GM21723 (cell line): ENCODE measurements at regions not wholly inside any gene's neighbourhood (a gene's known extent, or its start where the extent isn't known, plus 50 kb on each side); places are given as distances from the start of the nearest gene placed in this dataset.

Source experiments
- ATAC-seq: cut with Tn5 transposase; IDR thresholded peaks from one replicate; pipeline ENCODE4 v1.9.1; 2021; ENCODE audit warnings: mild to moderate bottlenecking, moderate library complexity; ENCODE audit not compliant: unreplicated experiment

DNA sequence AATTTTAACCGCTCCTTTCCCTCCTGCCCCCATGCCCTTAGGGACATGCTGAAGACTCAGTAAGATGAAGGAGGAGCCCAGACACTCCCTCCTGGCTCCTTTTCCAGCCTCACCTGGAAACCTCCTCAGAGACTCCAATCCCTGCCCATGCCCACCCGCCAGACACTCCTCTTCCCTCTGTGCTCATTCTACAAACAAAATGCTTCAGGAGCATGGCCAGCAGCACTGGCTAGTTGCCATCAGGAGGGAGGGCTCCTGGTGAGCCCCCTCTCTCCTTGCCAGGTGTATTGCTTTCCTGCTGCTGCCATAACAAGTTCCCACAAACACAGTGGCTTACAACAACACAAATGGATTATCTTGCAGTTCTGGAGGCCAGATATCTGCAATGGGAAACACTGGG is 126.1 kb downstream of the PSMG1 start:
- ATAC-seq, result no peak

DNA sequence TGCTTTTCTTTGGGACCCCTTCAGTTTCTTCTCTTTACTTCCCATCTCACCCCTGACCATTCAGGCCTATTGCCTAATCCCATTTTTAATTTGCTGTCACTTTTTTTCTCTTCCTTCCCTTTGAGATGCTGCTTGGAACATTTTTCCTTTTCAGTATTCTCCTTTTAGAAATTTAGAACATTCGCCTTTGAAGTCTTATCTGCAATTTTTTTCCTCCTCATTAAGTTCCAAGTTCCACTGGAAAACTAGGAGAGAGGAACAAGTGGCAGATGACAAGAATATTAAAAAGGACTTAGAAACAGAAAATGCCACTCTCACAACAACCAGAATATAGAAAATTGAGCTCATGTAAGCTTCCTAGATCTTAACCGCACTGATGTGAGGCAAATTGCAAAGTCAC is 126.6 kb downstream of the PSMG1 start:
- ATAC-seq, result no peak

DNA sequence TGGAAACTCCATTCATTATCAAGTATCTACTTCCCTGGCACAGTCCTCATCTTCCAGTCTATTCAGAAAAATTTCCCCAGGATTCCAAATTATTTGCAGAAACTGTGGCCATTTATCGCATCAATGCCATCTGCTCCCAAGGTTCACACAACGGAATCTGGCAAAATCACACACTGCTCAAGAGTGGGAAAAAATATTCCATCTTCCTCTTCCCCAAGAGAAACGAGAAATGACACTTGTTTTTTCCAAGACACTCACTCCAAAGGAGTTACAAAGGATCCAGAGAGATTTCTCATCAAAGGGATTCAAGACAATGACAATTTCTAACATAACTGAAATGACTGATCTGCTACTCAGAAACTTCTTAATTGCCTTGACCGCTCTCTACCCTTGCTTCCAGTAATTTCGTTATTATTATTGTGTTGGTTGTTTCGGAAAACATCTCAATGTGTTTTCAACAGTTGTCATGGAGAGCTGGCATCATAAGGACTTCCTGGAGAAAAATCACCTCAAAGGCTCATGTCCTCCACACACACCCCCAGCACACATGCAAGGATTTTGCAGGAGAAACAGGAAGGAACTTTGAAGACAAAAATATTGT is 128.0 kb downstream of the PSMG1 start:
- ATAC-seq, result no peak

DNA sequence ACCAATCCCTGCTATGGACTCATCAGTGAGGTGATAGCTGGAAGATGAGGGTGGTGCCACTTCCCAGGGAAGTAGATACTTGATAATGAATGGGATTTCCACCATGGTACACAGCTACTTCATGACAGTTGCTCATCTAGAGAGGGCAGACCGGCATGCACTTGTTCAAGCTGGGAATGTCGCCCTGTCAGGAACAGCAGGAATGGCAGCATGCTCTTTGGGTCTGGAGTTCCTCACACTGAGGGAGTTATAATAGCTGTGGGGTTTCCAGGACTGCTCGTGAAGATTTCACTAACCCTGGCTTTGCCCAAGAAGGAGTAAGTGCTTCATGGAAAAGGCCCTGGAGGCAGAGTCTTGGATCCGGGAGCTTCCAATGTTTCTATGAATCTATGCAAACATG is 129.2 kb downstream of the PSMG1 start:
- ATAC-seq, result no peak

DNA sequence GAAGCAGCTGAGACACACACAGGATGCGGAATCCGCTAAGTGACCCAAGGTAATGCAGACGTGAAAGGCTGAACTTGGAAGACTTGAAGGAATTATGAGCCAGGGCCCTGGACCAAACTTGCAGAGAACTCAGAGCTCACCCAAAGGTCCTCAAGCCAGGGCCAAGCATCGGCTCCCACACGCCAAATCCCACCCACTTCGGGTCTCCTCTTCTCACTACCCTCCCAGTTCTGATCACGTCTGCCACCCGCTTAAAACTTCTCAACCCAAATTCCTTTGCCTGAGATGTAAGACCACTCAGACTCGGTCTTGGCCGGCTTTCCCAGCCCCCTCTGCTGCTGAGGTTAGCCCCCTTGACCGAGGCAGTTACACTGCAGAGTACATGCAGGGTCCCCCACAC is 130.1 kb downstream of the PSMG1 start:
- ATAC-seq, result no peak

DNA sequence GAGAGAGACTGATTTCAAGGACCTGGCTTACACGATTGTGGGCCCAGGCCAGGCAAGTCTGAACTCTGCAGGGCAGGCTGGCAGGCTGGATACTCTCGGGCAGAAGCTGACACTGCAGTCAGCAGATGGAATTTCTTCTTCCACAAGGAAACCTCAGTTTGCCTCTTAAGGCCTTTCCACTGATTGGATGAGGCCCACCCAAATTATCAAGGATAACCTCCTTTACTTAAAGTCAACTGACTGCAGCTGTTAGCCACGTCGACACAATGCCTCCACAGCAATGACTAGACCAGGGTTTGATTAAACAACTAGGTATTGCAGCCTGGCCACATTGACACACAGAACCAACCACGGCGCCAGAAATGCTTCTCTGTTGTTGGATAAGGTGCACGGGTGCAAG is 130.5 kb downstream of the PSMG1 start:
- no peak for ATAC-seq

DNA sequence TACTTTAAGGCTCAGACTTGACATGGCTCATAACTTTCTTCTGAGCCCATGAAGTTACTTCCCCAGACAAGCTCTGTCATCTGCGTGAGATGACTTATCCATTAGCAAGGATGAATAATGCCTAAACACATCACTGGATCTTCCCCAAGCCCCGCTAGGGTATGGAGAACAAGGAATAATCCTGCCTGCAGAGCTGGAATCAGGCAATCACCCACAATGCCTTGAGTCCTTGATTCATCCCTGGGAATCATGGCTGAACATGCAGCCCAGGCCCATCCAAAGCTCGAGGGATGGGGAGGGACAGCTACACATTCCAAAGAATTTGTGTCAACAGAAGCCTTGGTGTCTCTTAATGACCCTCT is 131.7 kb downstream of the PSMG1 start:
- no peak for ATAC-seq

DNA sequence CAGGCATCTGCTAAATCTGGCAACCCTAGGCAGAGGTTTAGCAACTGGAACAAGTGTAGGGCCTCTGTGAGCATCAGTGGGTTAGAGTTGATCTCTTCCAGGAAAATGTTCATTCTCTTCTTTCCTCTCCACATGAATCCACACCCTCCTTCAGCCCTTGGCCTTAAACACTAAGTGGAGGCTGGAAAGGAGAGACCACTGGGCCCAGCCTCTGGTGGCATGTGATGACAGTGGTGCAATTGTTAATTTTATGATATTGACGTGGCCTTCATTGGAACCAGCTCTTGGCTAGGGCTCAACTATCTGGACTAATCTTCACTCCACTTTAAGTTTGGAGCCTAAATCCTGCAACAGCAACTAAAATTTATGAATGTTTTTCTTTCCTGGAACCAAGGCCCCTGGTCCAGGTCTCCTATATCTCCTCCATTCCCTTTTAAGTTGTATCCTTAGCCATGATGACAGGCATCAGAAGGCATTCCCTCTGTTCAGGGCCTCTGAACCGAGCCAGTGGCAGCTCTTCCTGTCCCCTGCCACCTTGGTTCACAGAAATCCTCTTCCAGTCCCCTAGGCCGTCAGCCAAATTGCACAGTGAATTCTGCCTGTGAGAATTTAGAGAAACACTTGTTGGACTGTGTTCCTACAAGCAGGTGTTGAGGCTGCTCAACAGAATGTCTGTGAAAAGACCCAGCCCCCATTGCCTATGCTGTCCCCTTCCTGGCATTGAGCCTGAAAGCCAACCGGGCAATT is 132.2 kb downstream of the PSMG1 start:
- ATAC-seq, result no peak

DNA sequence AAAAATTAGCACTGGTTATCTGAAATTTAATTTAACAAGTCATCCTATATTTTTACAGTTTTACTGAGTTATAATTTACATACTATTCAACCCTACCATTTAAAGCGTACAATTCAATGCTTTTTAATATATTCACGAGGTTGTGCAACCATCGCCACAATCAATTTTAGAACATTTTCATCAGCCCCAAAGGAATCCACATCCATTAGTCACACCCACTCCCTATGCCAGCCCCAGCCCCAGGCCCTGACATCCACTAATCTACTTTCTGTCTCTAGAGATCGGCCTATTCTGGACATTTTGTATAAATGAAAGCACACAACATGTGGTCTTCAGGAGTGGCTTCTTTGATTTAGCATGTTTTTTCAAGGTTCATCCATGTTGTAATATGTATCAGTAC is 134.7 kb downstream of the PSMG1 start:
- ATAC-seq, result no peak

DNA sequence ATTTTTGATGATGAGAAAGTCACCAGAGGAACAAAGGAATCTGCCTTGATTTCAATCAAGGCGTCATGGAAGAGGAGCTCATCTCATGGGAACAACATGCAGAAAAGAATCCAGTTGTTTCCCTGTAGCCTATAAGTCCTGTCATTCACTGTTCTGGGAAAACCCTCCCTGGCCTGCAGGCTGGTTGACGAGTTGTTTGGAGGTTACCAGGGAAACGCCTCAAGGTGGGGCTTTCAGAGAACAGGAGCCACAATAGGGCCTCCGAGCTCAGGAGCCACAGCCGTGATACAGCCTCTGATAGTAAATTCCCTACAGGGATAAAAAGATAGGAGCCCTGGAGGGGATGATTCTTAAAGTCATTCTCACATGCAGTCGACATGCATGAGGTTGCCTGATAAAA is 135.2 kb downstream of the PSMG1 start:
- ATAC-seq, result no peak

DNA sequence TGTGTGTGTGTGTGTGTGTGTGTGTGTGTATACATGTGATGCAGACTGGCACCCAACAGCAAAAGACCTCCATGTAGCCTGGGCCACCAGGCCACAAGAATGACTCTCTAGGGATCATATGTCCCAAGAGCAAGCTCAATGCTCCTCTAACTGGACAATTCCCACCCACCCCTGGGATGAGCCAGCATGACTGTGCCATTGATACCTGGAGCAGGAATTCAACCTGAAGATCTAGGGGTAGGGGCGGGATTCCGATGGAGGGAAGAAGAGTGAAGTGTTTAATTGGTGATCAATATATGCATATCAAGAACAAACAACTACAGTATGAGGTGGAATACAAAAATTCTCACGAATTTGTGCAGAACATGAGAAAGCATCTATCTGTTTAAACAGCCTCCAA is 136.2 kb downstream of the PSMG1 start:
- ATAC-seq, result no peak

DNA sequence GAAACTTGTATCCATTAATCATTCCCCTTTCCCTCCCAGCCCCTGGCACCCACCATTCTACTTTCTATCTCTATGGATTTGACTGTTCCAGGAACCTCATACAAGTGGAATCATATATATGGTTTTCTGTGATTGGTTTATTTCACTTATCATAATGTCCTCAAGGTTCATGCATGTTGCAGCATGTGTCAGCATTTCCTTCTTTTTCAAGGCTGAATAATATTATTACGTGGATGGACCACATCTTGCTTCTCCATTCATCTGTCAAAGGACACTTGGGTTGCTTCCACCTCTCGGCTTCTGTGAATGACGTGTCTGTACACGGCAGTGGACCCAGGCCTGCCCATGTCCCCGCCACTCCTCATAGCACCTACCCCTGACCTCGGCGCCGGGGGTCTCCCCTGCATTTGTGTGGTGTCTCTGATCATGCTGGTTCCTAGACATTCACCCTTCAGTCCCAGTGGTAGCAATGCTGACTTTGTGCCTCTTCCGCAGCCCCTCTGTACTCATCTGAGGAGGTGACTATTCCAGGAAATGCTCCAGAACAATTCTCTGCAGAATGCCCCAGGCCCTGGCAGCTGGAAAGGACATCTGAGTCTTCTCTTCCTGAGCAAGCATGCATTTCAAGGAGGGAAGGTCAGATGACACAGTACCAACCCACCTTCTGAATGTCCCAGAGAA is 136.9 kb downstream of the PSMG1 start:
- ATAC-seq, result no peak

DNA sequence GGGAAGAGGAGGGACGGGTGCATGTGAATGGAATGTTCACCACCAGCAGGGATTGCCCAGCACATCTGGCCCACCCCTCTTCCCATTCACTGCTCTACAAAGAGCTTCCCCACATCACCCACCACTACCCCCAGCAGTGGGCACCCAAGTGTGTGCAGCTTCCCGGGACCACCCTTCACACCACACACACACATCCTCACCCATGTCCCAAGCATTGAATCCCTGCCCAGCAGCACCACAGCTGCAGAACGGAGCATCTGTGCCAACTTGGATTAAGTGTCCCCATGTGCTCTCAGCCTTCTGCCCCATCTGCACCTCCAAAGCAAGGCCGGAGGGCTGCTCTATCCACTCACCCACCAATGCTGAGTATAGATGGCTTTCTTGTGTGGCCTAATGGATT is 141.4 kb downstream of the PSMG1 start:
- no peak for ATAC-seq

DNA sequence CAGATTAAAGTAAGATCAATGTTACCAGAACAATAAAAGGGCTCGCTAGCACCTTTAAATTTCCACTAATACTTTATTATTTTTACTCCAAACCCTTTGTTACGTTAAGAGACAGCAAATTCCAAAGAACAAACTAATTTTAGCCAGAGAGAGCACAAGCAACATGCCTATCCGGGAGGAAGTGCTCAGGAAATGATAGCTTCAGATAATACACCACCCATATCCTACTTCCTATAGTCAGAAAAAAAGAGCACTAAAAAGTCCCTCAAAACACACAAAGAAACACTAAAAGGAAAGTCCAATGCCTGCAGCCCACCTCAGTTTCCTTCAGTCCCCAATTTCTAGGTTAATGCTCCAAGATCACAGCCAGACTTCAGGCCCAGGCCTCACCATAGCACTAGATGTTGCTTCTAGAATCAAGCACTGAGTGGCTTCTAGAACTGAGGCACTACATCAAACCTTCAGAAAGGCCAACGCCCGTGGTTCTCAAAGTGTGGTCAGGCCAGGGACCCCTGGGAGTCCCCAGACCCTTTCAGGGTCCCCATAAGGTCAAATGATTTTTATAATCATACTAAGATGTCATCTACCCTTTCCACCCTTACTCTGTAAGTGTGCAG is 142.6 kb downstream of the PSMG1 start:
- no peak for ATAC-seq

DNA sequence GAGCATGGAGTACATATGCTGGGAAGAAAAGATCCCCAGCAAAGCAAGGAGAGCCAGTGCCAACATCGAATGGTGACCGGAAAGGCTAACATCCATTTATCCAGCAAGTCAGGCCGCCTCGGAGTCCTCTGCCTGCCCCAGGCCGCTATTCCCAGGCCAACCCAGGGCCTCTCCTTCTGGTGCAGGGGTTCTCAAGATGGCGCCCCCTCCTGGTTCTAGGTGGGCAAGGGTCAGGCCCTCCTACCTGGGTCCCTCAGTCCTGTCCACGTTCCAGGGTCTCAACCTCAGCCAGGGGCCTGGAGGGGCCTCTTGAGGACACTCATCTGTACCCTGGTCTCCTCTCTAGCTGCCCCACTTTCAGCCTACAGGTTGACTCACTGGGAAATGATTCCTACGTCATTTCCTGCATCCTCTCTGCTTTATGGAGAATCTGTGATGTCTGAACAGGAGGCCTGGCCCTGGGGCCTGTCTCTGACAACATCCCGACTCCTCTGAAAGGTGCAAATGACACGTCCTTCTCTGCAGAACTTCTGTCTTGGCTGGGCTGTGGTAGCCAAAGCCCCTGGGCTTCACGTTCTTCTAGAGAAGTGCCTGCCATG is 145.3 kb downstream of the PSMG1 start:
- no peak for ATAC-seq

DNA sequence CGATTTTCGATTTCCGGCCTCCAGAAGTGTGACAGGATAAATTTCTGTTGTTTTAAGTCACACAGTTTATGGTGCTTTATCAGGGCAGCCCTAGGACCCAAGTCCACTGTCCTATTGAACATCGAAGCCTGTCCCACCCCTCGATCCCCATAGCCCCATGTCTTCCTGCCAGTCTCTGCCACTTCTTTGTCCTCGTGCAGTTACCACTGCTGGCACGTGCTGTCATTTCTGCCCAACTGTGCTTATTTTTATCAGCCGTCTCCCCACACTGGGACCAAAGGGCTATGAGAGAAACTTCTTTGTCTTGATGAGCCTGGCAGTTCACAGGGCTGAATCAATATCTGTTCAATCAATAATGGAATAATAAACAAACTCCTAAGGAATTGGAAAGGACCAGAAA is 146.7 kb downstream of the PSMG1 start:
- ATAC-seq, result no peak

DNA sequence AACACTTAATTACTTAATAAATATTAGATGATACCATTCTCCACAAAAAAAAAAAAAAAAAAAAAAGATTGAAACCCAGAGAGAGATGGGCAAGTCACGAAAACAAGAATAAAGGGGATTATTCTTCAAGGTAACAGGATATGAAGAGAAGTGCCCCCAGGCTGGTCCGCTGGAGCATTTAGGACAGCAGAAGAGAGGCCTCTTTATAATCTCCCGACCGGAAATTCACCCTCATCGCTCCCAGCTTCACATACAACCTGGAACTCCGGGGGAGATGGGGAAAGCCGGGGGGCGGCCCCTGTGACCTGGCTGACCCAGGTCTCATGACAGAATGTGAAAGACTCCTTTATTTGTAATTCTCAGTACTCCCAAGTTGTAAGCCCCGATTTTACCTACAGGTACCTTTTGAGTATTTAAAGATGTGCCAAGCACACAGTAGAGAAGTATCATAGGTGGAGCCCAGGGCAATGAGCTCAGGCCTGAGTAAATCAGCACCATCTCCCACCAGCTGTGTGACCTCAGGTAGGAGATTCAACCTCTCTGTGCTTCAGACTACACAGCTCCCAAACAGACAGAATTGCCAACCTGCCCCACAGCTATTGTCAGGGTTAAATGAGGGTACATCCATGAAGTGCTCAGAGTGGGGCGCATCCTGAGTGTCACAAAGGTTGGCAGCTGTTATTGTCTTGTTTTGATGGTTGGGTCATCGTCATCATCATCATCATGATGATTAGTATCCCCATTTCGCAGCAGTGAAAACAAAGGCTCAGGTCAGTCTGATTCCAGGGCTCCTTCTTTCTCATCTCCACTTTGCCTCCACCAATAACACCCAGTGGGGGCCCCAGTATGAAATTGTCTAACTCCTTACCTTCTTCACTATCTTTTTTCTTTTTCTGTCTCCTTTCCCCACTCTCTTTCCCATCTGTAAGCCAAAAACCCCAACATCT is 148.4 kb downstream of the PSMG1 start:
- ATAC-seq, result no peak

DNA sequence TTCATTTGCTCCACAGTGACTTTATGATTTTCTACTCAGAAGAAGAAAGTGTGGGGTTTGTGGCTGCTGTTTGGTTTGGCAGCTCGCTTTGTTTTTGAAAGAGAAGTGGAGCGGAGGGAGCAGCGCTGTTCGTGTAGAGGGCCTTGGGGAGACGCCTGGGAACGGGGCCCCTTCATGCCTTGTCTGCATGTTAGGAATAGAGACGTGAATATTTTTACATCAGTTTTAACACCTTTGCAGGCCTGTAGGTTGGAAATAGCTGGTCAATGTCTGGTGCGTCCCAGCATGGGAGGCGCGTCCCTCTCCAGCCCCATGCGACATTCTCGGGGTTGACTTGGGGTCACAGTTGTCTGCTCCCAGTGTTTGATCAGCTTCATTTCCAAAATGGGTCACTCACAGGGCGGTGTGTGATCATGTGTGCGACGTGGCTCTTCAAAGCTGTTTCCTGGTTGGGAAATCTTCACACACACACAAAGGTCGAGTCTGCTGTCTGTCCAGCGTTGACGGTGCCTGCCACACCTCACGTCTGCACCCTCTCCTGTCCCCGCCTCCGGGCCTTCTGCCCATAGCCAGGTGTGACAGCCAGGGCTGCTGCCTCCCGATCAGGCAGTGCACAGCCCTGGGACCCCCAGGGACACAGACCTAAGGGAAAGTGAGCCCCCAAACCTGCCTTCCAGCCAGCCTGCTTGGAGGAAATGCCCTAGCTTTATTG is 149.2 kb downstream of the PSMG1 start:
- ATAC-seq, result no peak

DNA sequence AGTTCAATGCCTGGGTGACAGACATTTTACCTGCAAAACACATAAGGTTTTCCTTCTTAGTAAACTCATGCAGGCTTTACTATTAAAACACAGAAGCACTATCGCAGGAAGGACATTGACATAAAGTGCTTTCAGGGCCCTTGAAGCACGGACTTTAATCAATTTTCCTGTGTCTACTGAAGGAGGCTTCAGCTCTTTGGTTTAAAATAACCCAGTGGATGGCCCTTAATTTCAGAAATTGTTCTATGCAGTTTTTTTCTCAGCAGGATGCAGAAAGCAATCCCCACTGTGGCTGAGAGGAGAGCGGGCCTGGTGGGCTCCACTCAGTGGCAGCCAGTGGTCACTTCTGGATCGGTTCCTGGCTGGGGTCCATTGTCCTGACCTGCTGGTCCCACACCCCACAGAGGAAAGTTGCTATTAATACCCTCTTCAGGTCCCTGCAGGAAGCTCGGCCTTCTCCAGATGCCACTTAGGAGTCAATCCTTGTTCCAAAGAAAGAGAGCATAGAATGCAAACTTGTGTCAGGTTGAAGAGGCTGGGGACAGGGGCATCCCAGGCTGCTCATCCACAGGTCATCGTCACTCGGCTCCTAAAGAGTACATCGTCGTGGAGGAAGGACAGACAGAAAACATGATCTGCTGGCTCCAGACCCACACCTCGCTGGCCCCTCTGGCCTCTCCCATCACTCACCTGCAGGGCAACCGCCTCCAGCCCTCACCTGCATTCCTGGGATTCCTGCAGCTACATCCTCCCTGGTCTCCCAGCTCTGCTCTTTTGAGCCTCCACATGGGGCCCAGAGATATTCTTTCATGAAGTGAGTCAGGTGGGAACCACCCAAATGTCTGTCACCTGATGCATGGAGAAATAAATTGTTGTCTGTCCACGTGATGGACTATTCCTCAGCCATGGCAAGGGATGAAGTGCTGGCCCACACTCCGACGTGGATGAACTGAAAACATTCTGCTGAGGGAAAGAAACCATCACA is 153.1 kb downstream of the PSMG1 start:
- ATAC-seq, result no peak
